ENCODE measurements at regions not wholly inside any gene's neighbourhood (a gene's known extent, or its start where the extent isn't known, plus 50 kb on each side); places are given as distances from the start of the nearest gene placed in this dataset.

GRCh38 chr3:144197582-144197981 lies 226.0 kb downstream of the DIPK2A start:
- DNase-seq (ENCODE audit: low read depth in 4 of 4, low spot score in 2 of 4): no peak

DNA sequence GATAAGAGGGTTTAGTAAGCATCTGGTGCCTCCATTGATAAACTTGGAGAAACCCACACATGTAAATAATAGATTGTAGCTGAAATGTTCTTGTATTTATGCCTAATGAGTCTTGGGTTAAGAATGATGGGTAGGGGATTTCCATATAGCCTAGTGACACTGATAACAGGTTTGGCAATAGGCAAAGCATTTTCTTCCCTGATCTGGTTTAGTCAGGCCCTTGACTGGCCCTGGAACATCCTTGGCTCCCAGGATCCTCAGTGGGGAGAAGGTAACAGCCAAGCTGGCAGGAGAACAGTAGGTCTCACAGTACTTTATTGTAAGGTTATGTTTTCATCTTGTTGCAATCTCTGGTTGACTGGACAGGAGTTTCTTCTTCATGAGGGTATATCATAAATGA lies 228.4 kb downstream of the DIPK2A start:
- no peak for DNase-seq (ENCODE audit: low read depth in 4 of 4, low spot score in 2 of 4)

DNA sequence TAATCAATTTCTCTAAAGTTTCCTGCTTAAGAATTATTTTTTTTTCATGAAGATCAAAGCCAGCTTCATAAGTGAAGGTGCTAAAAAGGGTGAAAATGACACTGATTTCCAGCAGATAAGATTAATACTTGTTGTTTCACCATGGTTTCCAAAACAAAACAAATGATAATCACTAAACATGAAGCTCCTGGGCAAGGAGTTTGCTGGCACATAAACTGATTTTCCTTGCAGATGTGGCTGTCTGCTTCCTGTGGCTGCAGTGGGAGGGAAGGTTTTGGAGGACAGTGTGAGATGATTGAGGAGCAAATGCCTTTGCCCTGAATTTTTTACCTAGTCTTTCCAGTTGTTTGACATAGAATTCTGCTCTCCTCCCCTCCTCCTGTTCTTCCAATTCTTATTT lies 228.8 kb downstream of the DIPK2A start:
- no peak for DNase-seq (ENCODE audit: low read depth in 4 of 4, low spot score in 2 of 4)

DNA sequence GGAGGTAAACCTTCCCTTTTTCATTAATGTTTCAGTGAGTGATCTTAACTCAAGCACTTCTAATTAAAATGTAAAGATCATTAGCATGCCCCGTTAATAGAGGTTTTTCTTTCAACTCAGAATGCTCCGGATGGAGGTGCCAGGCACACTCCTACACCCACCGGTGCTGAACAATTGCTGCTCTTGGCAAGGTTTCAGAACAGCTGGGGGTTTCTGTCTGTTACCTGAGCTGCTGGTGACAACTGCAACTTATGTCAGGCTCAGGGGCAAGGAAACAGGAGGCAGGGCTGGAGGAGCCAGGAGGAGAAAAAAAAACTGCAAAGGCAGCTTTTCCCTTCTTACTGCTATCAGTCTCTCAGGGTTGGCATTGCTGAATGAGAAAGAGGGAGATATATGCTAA lies 250.1 kb downstream of the DIPK2A start:
- DNase-seq (ENCODE audit: low read depth in 4 of 4, low spot score in 2 of 4): peak in 3 of 4 donors; percentile 23 to 34 (median 29)

DNA sequence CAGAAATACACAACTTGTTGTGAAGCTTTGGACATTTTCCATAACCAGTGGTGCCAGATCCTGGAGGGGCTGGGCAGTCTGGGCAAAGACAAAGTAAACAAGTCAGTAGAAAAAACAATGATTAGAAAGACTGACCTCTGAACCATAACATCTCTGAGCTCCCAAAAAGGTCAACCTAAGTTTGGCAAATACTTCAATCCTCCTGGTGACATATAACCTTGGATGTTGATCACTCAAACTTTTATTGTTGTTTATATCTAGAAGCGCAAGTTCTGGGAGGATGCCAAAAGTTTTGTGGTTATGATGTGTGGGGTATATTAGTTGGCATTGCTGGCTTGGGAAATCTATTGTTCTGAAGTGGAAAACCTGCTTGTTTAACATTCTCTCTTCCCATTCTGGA lies 257.7 kb downstream of the DIPK2A start:
- DNase-seq (ENCODE audit: low read depth in 4 of 4, low spot score in 2 of 4): no peak

DNA sequence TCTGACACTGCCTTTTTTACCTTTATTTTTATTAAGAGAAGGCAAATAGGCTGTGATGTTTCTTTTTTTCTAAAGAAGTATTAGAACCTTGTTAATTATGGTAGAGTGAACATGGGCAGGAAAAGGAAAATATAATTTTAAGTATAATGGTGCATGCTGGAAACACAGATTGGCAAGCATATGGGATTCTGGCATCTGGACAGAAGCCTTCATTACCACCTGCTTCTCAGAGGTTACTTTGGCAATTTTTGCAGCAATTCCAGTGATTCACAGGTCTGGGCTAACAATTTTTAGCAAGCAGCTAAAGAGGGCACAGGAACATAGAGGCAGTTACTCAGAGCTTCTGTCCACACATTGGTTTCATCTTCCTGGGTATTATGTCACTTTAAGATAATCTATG lies 258.3 kb downstream of the DIPK2A start:
- DNase-seq (ENCODE audit: low read depth in 4 of 4, low spot score in 2 of 4): no peak

DNA sequence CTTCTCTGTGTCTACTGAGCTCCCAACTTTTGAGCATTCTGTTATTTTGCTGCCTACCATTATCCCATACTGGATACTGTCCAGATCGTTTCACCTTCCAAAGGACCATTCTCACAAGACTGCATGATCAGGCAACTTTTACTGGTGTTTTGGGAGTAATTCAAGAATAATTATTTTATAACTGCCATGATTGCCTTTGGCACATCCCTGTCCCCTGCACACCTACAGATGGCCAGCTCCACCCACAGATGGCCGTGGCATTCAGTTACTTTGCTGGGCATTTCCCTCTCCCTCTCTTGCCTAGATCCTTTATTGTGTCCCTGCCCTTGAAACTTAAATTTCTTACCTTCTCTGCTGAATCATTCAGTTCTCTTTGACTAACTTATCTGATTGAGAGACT lies 263.9 kb downstream of the DIPK2A start:
- no peak for DNase-seq (ENCODE audit: low read depth in 4 of 4, low spot score in 2 of 4)

DNA sequence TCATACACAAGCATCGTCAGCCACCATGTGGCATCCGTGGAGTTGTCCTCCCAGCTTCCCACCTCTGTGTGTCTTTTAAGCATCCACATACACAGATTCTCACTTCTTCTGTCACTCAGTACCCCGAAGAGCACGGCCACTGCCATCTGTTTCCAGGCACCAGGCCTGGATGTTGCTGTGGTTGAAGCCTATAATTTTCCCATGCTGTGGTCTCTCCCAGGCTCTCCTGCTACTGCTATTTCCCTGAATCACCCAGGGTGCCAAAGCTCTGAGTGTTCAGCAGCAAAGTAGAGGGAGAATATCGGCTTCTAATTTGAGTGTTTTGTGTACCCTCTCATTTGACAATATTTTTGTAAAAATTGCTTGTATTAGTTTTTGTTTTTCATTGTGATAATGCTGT lies 265.7 kb downstream of the DIPK2A start:
- no peak for DNase-seq (ENCODE audit: low read depth in 4 of 4, low spot score in 2 of 4)

GRCh38 chr3:144241404-144241803 lies 269.8 kb downstream of the DIPK2A start:
- DNase-seq (ENCODE audit: low read depth in 4 of 4, low spot score in 2 of 4): no peak

GRCh38 chr3:144242747-144243146 lies 271.1 kb downstream of the DIPK2A start:
- DNase-seq (ENCODE audit: low read depth in 4 of 4, low spot score in 2 of 4): no peak

GRCh38 chr3:144244662-144245061 lies 273.0 kb downstream of the DIPK2A start:
- no peak for DNase-seq (ENCODE audit: low read depth in 4 of 4, low spot score in 2 of 4)

DNA sequence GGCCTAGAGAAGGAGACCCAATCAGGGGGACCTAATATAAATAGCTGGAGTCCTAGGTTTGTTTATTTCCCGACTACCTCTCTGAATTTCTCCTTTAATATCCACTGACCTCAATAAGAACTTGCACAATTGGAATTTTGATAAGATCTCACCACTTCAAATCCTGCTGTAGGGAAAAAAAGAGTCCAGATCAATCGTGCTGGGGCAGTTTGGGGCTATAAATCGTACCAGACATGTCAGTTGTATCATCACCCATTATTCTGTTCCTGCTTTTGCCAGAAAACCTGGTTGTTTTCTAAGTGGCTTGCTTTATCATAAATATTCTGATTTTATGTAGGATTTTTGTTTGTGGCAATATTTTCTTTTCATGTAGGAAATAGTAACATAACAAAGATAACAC lies 281.3 kb downstream of the DIPK2A start:
- DNase-seq (ENCODE audit: low read depth in 4 of 4, low spot score in 2 of 4): no peak

GRCh38 chr3:144257381-144257780 lies 285.8 kb downstream of the DIPK2A start:
- DNase-seq (ENCODE audit: low read depth in 4 of 4, low spot score in 2 of 4): no peak

- DNase-seq (ENCODE audit: low read depth in 4 of 4, low spot score in 2 of 4): no peak
These were observed 287.6 kb downstream of the DIPK2A start for GRCh38 chr3:144259267-144259666.

DNA sequence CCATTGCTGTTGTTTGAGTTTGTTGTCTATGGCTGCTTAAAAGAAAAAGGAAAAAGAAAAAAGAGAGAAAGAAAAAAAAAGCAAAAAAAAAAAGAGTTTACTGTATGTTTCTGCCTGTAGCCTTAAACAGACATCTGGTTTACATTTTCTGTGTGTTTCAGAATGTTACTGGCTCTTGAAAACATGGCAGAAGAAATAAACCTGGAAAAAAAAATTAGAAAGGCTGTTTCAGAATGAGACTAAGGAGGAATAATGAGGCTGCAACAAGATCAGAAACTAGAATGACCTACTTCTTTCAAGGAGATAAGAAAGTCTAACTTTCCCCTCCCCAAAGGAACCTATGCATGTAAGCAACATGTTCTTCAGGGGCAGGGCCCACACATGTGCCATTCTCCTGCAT lies 292.1 kb downstream of the DIPK2A start:
- DNase-seq (ENCODE audit: low read depth in 4 of 4, low spot score in 2 of 4): no peak

DNA sequence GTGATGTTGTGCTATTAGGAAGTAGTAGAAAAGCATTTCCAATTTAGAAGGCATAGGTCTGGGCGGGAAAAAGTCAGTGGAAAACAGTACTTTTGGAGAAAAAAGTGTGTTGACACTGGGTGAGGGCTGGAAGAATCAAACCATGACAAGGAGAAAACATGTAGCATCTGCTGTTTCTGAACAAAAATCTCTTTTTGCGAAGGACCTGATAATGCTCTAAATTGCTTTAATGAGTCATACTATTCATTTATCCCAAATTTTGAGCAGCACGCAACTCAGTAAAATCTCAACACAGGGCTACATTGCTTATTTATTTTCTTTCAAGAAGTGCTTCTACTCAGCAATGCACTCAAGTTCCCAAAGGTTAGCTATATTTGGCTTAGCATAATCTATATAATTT lies 292.7 kb downstream of the DIPK2A start:
- DNase-seq (ENCODE audit: low read depth in 4 of 4, low spot score in 2 of 4): no peak

- no peak for DNase-seq (ENCODE audit: low read depth in 4 of 4, low spot score in 2 of 4)
These were observed 293.2 kb downstream of the DIPK2A start for GRCh38 chr3:144264794-144265193.

GRCh38 chr3:144265542-144266100 lies 294.0 kb downstream of the DIPK2A start:
- no peak for DNase-seq (ENCODE audit: low read depth in 4 of 4, low spot score in 2 of 4)

GRCh38 chr3:144270100-144270499 lies 298.5 kb downstream of the DIPK2A start:
- DNase-seq (ENCODE audit: low read depth in 4 of 4, low spot score in 2 of 4): no peak

DNA sequence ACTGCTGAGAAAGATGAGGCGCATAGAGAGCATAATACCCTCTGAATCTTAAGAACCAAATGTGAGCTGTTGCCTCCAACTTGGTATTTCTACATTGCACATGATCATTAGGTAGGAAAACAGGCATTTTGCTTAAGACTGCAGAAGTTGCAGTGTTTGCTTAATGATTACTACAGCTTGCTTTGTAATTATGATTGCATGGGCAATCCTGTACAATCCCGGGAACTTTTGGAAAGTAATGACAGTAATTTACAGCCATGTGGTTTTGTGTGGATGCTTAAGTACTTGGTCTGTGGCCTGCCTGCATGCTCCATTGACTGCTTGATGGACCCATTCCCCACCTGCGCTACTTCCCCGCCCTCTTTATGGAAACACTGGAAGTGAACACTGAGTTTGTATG lies 301.1 kb downstream of the DIPK2A start:
- DNase-seq (ENCODE audit: low read depth in 4 of 4, low spot score in 2 of 4): peak; percentile 32 to 62 (median 58)

DNA sequence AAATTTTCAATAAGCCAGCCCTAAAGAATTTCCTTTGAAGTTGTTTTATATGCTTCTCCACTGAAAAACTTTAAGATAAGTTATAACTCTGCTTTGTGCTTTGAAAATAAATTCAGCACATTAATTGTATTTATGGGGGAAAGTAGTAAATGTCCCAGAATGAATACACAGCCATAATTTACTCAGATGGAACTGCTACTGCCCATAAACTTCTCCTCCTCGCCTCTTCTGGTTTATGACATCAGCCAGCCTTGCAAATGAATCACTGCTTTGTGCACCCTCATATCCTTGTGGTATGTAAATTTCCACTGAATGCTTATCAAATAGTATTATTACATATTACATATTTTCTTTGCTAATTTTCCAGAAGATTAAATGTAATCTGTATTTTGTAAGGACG lies 302.0 kb downstream of the DIPK2A start:
- DNase-seq (ENCODE audit: low read depth in 4 of 4, low spot score in 2 of 4): peak; percentile 30 to 49 (median 38)

DNA sequence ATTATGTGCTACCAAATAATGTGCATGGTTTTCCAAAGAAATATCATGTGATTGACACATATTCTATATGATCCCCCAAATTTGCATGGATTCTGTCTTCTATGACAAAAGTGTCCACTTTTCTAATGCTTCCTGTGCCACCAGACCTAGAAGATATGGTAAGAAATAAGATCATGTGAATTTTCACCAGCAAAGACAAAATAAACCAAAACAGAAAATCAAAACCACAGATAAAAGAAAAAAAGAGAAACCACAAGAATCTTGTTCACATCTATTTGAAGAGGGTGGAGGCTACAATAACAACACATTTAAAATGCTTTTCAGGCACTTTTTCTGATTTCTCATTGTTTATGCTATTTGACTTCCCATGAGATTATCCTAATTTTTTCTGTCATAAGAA lies 303.4 kb downstream of the DIPK2A start:
- DNase-seq (ENCODE audit: low read depth in 4 of 4, low spot score in 2 of 4): no peak

- DNase-seq (ENCODE audit: low read depth in 4 of 4, low spot score in 2 of 4): no peak
These were observed 310.7 kb downstream of the DIPK2A start for GRCh38 chr3:144282313-144282712.
